Activated T-cell treated with anti-CD3 and anti-CD28 coated beads, Interleukin-2, amount 50 U/mL, for 1 hour (primary cell): ENCODE measurements at regions not wholly inside any gene's neighbourhood (a gene's known extent, or its start where the extent isn't known, plus 50 kb on each side); places are given as distances from the start of the nearest gene placed in this dataset.

Experiments
- DNase-seq: peaks from one replicate; pipeline ENCODE4 v3.0.0-alpha.2; 2020

GRCh38 chr6:14676064-14676463, 558.5 kb downstream of the CD83 start:
- no peak for DNase-seq

GRCh38 chr6:14676977-14677781, 559.6 kb downstream of the CD83 start:
- DNase-seq: no peak

- no peak for DNase-seq
Measured at GRCh38 chr6:14681699-14682487, 564.0 kb upstream of the JARID2 start.

- DNase-seq: no peak
Measured at GRCh38 chr6:14682812-14683211, 563.1 kb upstream of the JARID2 start.

GRCh38 chr6:14689639-14690038, 556.2 kb upstream of the JARID2 start:
- DNase-seq: no peak

GRCh38 chr6:14690120-14691056, 555.5 kb upstream of the JARID2 start:
- DNase-seq: no peak

GRCh38 chr6:14692208-14692607, 553.7 kb upstream of the JARID2 start:
- DNase-seq: no peak

- DNase-seq: no peak
Measured at GRCh38 chr6:14693301-14694192, 552.3 kb upstream of the JARID2 start.

GRCh38 chr6:14694308-14694707, 551.6 kb upstream of the JARID2 start:
- no peak for DNase-seq

- no peak for DNase-seq
Measured at GRCh38 chr6:14695579-14695978, 550.3 kb upstream of the JARID2 start.

- no peak for DNase-seq
Measured at GRCh38 chr6:14696367-14696766, 549.5 kb upstream of the JARID2 start.

- no peak for DNase-seq
Measured at GRCh38 chr6:14697427-14697826, 548.4 kb upstream of the JARID2 start.

GRCh38 chr6:14699803-14700601, 545.9 kb upstream of the JARID2 start:
- DNase-seq: no peak

GRCh38 chr6:14701946-14702345, 543.9 kb upstream of the JARID2 start:
- DNase-seq: no peak

GRCh38 chr6:14702678-14703077, 543.2 kb upstream of the JARID2 start:
- no peak for DNase-seq

GRCh38 chr6:14703586-14703985, 542.3 kb upstream of the JARID2 start:
- no peak for DNase-seq

GRCh38 chr6:14704383-14705271, 541.2 kb upstream of the JARID2 start:
- DNase-seq: no peak

- no peak for DNase-seq
Measured at GRCh38 chr6:14705841-14706377, 540.0 kb upstream of the JARID2 start.

- DNase-seq: no peak
Measured at GRCh38 chr6:14706378-14706929, 539.4 kb upstream of the JARID2 start.
